Loucy (cell line): ENCODE measurements at regions not wholly inside any gene's neighbourhood (a gene's known extent, or its start where the extent isn't known, plus 50 kb on each side); places are given as distances from the start of the nearest gene placed in this dataset.

Source experiments
- EZH2phosphoT487 ChIP-seq: fragments of 200-600 bp; IDR thresholded peaks from 2 replicates; pipeline ENCODE4 v1.6.1; 2018; ENCODE audit warnings: antibody characterized with exemption, mild to moderate bottlenecking, moderate library complexity, borderline replicate concordance
- TF ChIP-seq, protein P1 (sequence below): fragments of 200-600 bp; sonication (generic); conservative IDR thresholded peaks from 2 replicates; pipeline ENCODE4 v1.5.1; 2014; ENCODE audit warnings: mild to moderate bottlenecking, antibody characterized with exemption, low read length

- TF ChIP-seq, protein P1, sequence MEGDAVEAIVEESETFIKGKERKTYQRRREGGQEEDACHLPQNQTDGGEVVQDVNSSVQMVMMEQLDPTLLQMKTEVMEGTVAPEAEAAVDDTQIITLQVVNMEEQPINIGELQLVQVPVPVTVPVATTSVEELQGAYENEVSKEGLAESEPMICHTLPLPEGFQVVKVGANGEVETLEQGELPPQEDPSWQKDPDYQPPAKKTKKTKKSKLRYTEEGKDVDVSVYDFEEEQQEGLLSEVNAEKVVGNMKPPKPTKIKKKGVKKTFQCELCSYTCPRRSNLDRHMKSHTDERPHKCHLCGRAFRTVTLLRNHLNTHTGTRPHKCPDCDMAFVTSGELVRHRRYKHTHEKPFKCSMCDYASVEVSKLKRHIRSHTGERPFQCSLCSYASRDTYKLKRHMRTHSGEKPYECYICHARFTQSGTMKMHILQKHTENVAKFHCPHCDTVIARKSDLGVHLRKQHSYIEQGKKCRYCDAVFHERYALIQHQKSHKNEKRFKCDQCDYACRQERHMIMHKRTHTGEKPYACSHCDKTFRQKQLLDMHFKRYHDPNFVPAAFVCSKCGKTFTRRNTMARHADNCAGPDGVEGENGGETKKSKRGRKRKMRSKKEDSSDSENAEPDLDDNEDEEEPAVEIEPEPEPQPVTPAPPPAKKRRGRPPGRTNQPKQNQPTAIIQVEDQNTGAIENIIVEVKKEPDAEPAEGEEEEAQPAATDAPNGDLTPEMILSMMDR = no peak
- no peak for TF ChIP-seq EZH2phosphoT487
These were observed 952.8 kb upstream of the ADGRL2 start for GRCh38 chr1:80847904-80848303.
